Fibroblast of lung (primary cell): ENCODE measurements at regions not wholly inside any gene's neighbourhood (a gene's known extent, or its start where the extent isn't known, plus 50 kb on each side); places are given as distances from the start of the nearest gene placed in this dataset.

Source experiments
- CTCF ChIP-seq, 2 donors: IDR thresholded peaks in 1 of 2; conservative IDR thresholded peaks in 1 of 2; 1 replicate in 1 of 2; 2 replicates in 1 of 2; pipeline ENCODE4 v1.5.1; 2011 to 2012; ENCODE audit warnings: low read length in 2 of 2, control low read depth in 1 of 2, inconsistent platforms in 1 of 2, low read depth in 1 of 2, mild to moderate bottlenecking in 1 of 2
- EZH2 ChIP-seq: IDR thresholded peaks from 2 replicates; pipeline ENCODE4 v1.5.1; 2012; ENCODE audit warnings: low read length, control low read depth, mild to moderate bottlenecking; ENCODE audit errors: missing control alignments

DNA sequence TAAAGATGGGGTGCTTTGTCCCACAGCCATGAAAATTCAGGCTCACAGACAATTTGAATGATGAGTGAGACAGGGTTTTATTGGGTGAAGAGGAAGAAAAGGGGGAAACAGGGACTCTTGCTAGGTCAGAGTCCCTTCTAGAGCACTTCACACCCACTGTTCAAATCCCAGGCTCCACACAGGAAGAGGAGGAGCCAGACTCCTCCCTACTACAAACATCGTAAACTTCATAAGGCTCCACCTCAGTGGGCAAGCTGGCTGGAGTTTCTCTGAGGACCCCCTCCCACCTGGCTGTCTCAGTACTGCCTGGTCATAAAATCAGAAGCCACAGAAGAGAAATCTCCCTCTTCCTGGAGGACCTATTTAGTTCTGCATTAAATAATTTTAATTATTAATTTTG is 80.3 kb upstream of the KCNMB2 start:
- TF ChIP-seq EZH2, result no peak
- TF ChIP-seq CTCF (conservative IDR thresholded peaks at IDR 0.05 in 1 of 2, IDR thresholded peaks at IDR 0.05 in 1 of 2; ENCODE audit: low read depth in 1 of 2, low read length in 2 of 2), result no peak
